ENCODE measurements at regions not wholly inside any gene's neighbourhood (a gene's known extent, or its start where the extent isn't known, plus 50 kb on each side); places are given as distances from the start of the nearest gene placed in this dataset.

- TF ChIP-seq TCF12 (IDR thresholded peaks at IDR 0.05; ENCODE audit: low read depth): no peak
- no peak for TF ChIP-seq CREB1 (IDR thresholded peaks at IDR 0.05; ENCODE audit: low read depth)
- no peak for TF ChIP-seq NFIC (IDR thresholded peaks at IDR 0.05)
- TF ChIP-seq ZBTB7A (IDR thresholded peaks at IDR 0.05; ENCODE audit: low read depth): no peak
Measured at GRCh38 chr14:51498411-51499227, 153.1 kb upstream of the FRMD6 start.

- TF ChIP-seq USF1 (IDR thresholded peaks at IDR 0.05): no peak
- no peak for TF ChIP-seq CREB1 (IDR thresholded peaks at IDR 0.05; ENCODE audit: low read depth)
- TF ChIP-seq TEAD4 (IDR thresholded peaks at IDR 0.05): no peak
- TF ChIP-seq FOXM1 (IDR thresholded peaks at IDR 0.05; ENCODE audit: borderline replicate concordance, low read depth): no peak
- TF ChIP-seq CEBPB (IDR thresholded peaks at IDR 0.05): no peak
- no peak for TF ChIP-seq TAF1 (IDR thresholded peaks at IDR 0.05; ENCODE audit: low read depth)
- TF ChIP-seq REST (IDR thresholded peaks at IDR 0.05; ENCODE audit: low read depth): no peak
- no peak for TF ChIP-seq EP300 (IDR thresholded peaks at IDR 0.05; ENCODE audit: borderline replicate concordance)
- no peak for TF ChIP-seq NFIC (IDR thresholded peaks at IDR 0.05)
- no peak for TF ChIP-seq TCF12 (IDR thresholded peaks at IDR 0.05; ENCODE audit: low read depth)
- no peak for TF ChIP-seq YY1 (IDR thresholded peaks at IDR 0.05; ENCODE audit: low read depth)
- no peak for TF ChIP-seq MAX (IDR thresholded peaks at IDR 0.05)
- no peak for TF ChIP-seq EGR1 (IDR thresholded peaks at IDR 0.05)
- TF ChIP-seq RAD21 (IDR thresholded peaks at IDR 0.05; ENCODE audit: low read depth): no peak
- no peak for TF ChIP-seq ZBTB7A (IDR thresholded peaks at IDR 0.05; ENCODE audit: low read depth)
Measured at GRCh38 chr14:51500776-51501175, 150.9 kb upstream of the FRMD6 start.

GRCh38 chr14:51501746-51502145, 150.0 kb upstream of the FRMD6 start:
- TF ChIP-seq TEAD4 (IDR thresholded peaks at IDR 0.05) (no peak), MAX (IDR thresholded peaks at IDR 0.05) (no peak), CEBPB (IDR thresholded peaks at IDR 0.05) (no peak)

GRCh38 chr14:51504669-51505068, 147.0 kb upstream of the FRMD6 start:
- no peak for TF ChIP-seq NFIC (IDR thresholded peaks at IDR 0.05)
- TF ChIP-seq ZBTB7A (IDR thresholded peaks at IDR 0.05; ENCODE audit: low read depth): no peak
- no peak for TF ChIP-seq RAD21 (IDR thresholded peaks at IDR 0.05; ENCODE audit: low read depth)

GRCh38 chr14:51507511-51507905, 144.2 kb upstream of the FRMD6 start:
- no peak for TF ChIP-seq REST (IDR thresholded peaks at IDR 0.05; ENCODE audit: low read depth)

GRCh38 chr14:51507906-51508511, 143.7 kb upstream of the FRMD6 start:
- no peak for TF ChIP-seq EP300 (IDR thresholded peaks at IDR 0.05; ENCODE audit: borderline replicate concordance)
- TF ChIP-seq CREB1 (IDR thresholded peaks at IDR 0.05; ENCODE audit: low read depth): no peak
- no peak for TF ChIP-seq ZBTB7A (IDR thresholded peaks at IDR 0.05; ENCODE audit: low read depth)
- TF ChIP-seq FOXM1 (IDR thresholded peaks at IDR 0.05; ENCODE audit: borderline replicate concordance, low read depth): no peak
- TF ChIP-seq MAX (IDR thresholded peaks at IDR 0.05): no peak
- no peak for TF ChIP-seq RAD21 (IDR thresholded peaks at IDR 0.05; ENCODE audit: low read depth)
- TF ChIP-seq CEBPB (IDR thresholded peaks at IDR 0.05): no peak
- TF ChIP-seq TCF12 (IDR thresholded peaks at IDR 0.05; ENCODE audit: low read depth): no peak
- no peak for TF ChIP-seq TEAD4 (IDR thresholded peaks at IDR 0.05)
- TF ChIP-seq NFIC (IDR thresholded peaks at IDR 0.05): no peak
- TF ChIP-seq EGR1 (IDR thresholded peaks at IDR 0.05): no peak
- no peak for TF ChIP-seq REST (IDR thresholded peaks at IDR 0.05; ENCODE audit: low read depth)
